Tibial nerve (tissue), 3 donors: ENCODE measurements at regions not wholly inside any gene's neighbourhood (a gene's known extent, or its start where the extent isn't known, plus 50 kb on each side); places are given as distances from the start of the nearest gene placed in this dataset.

ENCODE experiments used
- CTCF ChIP-seq, 5 experiments: fragments of 200-600 bp in 3 of 5; fragments of 450-650 bp in 2 of 5; sonication (generic) in 3 of 5; IDR thresholded peaks; one replicate each; pipeline ENCODE4 v1.5.1; 2016 to 2019; ENCODE audit warnings: antibody characterized with exemption in 5 of 5, mild to moderate bottlenecking in 3 of 5, moderate library complexity in 2 of 5
- POLR2A ChIP-seq, 2 donors: fragments of 450-650 bp; IDR thresholded peaks; one replicate each; pipeline ENCODE4 v1.6.1; 2017; ENCODE audit warnings: antibody characterized with exemption in 2 of 2, mild to moderate bottlenecking in 2 of 2, moderate library complexity in 2 of 2

- TF ChIP-seq CTCF (IDR thresholded peaks at IDR 0.05): no peak
- no peak for TF ChIP-seq POLR2A (IDR thresholded peaks at IDR 0.05)
Observed at GRCh38 chr6:137767465-137767864, 99.6 kb upstream of the TNFAIP3 start.
